HG02970 (cell line): ENCODE measurements at regions not wholly inside any gene's neighbourhood (a gene's known extent, or its start where the extent isn't known, plus 50 kb on each side); places are given as distances from the start of the nearest gene placed in this dataset.
"Not testable (repeated sequence)": the region's sequence is repeated elsewhere in the genome, so short reads cannot be mapped to it uniquely, and the experiment has no call there.

Experiments
- ATAC-seq: cut with Tn5 transposase; IDR thresholded peaks from one replicate; pipeline ENCODE4 v1.9.1; 2021; ENCODE audit warnings: mild to moderate bottlenecking, moderate library complexity, moderate number of reproducible peaks; ENCODE audit not compliant: unreplicated experiment, low FRiP score

DNA sequence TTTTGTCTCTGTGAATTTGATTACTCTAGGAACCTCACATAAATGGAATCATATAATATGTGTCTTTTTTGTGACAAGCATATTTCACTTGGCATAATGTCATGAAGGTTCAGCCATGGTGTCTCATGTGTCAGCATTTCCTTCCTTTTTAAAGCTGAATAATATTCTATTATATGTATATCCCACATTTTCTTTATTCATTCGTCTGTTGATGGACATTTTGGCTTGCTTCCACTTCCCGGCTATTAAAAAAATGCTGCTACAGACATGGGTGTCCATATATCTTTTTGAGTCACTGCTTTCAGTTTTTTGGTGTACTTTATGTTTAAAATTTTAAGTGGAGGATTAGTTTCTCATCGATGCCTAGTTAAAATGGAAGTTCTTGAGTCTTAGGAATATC lies 59.8 kb upstream of the C5orf63 start:
- ATAC-seq, result no peak

DNA sequence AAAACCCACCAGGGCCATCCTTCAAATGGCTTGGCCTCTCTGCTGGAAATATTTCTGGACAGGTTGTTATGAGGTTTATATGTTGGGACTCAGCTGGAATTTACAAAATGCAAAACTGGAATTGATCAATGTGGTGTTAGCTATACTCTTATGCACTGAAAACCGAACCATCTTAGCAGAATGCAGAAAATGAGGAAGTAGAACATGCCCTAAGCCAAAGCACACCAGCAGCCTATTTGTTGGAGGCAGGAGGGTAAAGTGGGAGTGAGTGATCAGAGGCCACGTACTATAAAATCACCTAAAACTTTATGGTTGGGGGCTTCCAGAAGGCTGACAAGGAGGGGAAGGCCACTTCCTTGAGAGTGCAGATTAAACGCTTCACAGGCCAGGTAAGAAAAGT lies 63.6 kb upstream of the C5orf63 start:
- no peak for ATAC-seq

DNA sequence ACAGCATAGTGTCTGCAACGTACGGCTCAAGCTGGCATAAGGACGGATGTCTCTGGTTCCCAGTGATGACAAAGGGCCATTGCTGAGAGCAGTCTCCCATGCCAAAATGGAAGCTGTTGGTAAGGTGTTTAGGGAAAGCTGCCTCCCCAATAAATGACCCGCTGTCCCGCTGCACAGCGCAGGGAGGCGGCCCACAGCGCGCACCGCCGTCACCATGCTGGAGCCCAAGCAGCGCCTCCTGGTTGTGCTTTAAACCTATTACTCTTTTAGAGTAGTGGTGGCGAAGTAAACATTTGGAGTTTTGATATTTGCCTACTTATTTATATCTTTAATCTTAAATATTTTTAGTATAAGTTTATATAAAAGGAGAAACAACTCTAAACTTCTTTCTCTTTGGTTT lies 70.4 kb upstream of the C5orf63 start:
- ATAC-seq, result no peak

DNA sequence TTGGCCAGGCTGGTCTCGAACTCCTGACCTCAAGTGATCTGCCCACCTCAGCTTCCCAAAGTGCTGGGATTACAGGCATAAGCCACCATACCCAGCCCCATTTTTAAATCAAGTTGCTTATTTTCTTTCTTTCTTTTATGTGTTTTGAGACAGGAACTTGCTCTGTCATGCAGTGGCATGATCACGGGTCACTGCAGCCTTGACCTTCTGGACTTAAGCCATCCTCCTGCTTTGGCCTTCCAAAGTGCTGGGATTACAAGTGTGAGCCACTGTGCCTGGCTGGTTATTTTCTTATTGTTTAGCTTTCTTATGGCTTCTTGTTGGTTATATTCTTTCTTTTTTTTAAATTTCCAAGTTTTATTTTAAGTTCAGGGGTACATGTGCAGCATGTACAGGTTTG lies 79.7 kb upstream of the C5orf63 start:
- ATAC-seq, result no peak

DNA sequence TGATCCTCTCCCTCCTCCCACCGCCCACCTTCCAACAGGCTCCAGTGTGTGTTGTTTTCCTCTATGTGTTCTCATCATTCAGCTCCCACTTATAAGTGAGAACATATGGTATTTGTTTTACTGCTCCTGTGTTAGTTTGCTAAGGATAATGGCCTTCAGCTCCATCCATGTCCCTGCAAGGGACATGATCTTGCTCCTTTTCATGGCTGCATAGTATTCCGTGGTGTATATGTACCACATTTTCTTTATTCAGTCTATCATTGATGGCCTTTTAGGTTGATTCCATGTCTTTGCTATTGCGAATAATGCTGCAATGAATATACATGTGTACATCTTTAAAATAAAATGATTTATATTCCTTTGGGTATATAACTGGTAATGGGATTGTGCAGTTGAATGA lies 80.2 kb upstream of the C5orf63 start:
- ATAC-seq, result no peak

DNA sequence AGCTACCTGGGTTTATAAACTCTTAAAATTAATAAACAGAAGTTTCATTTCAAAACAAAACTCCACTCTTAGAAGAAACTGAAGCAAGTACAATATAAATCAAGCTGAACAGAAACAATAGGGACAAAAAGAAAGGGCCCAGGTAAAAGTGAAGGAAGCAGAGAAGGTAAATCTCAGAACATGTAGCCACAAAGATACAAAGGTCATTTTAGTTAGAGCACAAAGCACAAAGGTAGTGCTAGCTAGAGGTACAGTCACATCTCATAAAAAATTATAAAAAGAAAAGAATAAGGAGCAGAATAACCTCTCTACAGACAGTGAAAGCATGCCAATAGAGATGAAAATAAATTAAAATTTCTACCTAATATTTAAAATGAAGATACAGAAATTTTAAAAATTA lies 90.4 kb upstream of the C5orf63 start:
- ATAC-seq, result no peak

DNA sequence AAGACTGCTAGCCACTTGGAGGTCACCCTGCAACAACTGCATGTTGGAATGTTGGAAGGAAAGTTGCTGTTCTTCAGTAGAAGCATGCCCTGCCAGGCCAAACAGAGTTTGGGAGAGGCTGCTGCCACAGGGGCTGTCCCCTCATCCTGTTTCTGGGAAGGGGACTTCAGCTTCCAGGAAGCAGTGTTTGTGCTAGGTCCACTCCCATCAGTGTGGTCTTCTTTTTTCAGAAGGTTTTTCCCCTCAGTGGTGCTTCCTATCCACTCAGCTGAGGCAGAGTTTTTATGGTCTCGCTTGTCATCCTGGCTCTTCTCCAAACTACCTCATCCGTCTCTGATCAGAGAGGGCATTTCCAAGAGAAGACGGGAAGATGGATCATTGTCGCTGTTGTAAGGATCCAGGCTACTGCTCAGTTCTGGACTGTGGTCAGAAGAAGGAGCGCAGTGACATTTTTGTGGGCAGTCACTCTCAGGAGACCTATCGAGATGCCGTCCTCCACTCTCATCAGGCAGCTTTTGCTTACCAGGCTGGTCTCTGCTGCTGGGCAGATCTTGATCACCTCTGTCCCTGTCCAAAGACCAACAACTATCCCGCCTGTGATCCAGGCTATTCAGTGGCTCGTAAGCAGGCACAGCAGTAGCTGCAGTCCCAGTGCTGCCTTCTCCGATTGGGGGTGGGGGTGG lies 97.8 kb upstream of the C5orf63 start:
- no peak for ATAC-seq

DNA sequence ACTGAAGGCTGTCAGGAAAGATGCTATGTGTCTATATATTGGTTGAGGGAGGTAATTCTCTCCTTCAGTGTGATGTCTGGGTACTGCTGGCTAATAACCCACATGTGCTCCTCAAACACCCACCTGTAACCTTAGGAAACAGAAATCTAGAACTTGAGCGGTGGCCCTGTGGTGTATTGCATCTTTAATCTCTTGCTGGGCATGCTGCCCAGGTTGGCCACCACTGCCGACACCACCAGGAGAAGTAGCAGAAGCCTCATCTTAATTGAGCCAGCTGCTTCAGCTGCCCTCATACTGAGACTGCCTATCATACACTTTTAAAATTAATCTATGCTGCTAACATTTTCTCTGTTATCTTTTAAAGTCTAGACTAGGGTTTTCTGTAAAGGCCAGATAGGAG lies 103.5 kb upstream of the C5orf63 start:
- no peak for ATAC-seq

DNA sequence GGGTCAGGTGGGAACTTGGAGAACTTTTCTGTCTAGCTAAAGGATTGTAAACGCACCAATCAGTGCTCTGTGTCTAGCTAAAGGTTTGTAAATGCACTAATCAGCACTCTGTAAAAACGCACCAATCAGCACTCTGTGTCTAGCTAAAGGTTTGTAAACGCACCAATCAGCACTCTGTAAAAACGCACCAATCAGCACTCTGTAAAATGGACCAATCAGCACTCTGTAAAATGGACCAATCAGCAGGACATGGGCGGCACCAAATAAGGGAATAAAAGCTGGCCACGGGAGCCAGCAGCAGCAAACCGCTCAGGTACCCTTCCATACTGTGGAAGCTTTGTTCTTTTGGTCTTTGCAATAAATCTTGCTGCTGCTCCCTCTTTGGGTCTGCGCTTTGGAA lies 108.0 kb upstream of the MEGF10 start:
- not testable (repeated sequence) for ATAC-seq

DNA sequence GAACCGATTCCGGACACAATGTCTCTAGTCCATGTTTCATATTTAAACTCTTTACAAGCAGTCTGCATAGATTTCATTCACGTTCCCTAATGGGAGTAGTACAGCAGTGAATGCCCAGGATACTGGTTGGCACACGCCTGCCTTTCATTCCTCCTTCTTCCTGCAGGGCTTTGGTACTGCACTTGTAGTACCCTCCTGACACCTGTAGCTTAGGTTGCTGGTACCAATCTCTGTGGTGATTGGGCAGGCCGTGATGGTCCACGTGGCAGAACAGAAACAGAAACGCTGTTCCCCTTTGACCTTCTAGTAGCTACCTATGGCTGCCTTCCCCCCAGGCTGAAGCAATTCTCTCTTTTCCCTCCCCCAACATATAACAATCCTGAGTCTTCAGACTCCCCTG lies 107.3 kb upstream of the MEGF10 start:
- no peak for ATAC-seq

DNA sequence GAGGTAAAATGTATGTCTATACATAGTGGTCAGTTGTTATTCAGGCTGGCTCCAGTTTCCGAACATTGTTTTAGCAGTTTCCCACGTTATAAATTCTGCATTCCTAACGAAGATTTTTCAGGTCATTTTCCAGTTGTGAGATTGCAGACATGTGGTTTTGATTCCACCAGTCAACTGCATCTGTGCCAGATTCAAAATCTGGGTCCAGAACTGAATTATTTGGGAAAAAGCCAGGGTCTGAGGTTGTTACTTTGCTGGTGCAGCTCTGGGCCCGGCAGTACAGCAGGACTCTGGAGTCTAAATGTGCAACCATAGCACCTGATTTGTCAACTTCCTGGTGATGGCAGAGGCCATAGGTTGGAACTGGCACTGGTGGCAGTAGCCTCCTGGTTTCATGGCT lies 105.7 kb upstream of the MEGF10 start:
- ATAC-seq, result no peak

DNA sequence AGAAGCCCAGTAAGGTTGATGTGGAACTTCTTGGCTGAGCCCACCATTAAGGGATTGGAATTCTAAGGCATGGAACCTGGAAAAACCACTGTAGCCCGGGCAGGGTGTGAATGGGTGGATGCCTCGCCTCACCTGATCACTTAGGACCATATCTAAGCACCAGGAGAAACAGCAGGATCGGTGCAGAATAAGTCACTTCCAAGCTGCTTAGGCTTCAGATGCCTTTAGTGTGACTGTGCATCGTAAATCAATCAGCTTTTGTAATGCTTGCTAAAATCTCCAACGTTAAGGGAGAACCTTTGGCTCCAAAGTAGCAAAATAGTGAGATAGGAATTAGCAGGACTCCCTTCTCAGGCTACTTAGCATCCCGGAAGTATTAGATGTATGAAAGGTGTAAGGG lies 103.9 kb upstream of the MEGF10 start:
- ATAC-seq, result no peak

DNA sequence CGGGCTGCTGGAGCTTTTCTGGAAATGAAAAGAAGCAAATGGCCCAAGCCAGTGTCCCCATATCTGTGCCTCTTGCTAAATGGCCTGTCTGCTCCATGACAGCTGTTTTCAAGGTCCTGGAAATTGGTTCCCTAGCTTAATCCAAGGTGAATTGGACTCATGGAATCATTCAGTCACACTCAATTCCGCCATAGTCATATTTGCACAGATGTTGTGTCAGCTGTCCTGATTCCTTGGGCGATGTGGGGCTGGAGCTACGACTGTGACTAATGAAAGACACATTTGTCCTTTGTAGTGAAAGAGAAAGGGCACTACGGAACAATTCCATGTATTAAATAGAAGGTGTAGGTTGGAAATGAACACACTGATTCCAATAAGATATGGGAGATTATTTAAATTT lies 102.9 kb upstream of the MEGF10 start:
- no peak for ATAC-seq

DNA sequence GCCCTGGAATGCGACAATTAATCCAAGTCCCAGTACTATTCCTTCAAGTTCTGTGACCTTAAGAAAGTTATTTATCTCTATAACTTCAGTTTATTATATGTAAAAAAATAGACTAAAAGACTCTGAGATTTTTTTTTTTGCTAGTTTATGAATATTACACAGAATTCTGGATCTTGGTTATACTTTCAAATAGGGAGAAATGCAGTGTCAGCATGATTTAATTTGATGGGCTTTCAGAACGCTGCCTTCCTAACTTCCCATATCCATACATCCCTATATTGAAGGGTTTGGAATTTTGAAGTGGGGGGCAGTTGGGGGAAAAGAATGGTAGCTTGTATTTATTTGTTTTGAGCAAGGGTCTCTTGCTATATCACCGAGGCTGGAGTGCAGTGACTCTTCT lies 98.4 kb upstream of the MEGF10 start:
- ATAC-seq, result no peak

DNA sequence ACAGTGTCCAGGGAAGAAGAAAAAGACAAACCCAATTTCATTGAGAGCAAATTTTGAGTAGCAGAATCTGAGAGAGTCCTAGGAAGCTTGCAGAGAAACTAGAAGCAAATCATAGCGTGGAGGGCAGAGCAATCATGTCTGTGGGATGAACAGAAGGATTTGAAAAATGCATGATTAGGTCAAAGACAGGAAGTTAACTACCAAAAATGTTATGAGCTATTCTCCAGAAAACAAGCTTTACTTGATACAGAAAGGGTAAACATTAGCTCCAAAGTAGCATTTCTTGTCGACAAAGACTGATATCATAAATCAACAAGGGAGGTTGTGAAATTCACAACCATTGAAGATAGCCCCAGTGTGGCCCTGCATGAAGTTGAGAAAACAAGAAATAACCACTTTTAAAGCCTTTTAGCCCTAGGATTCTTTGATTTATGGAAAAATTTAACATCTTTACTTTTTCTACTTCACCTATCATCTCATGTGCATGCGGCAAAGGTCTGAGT lies 97.7 kb upstream of the MEGF10 start:
- no peak for ATAC-seq

DNA sequence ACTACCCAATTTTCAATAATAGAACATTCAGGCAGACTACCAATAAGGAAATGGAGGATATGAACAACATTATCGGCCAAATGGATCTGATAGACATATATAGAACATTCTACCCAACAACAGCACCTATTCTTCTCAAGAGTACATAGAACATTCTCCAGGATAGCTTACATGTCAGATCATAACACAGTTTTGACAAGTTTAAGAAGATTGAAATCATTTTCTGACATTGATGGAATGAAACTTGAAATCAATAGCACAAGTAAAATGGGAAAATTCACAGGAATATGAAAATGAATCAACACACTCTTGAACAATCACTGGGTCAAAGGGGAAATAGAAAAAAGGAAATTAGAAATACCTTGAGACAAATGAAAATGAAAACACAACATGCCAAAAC lies 94.6 kb upstream of the MEGF10 start:
- ATAC-seq, result no peak

DNA sequence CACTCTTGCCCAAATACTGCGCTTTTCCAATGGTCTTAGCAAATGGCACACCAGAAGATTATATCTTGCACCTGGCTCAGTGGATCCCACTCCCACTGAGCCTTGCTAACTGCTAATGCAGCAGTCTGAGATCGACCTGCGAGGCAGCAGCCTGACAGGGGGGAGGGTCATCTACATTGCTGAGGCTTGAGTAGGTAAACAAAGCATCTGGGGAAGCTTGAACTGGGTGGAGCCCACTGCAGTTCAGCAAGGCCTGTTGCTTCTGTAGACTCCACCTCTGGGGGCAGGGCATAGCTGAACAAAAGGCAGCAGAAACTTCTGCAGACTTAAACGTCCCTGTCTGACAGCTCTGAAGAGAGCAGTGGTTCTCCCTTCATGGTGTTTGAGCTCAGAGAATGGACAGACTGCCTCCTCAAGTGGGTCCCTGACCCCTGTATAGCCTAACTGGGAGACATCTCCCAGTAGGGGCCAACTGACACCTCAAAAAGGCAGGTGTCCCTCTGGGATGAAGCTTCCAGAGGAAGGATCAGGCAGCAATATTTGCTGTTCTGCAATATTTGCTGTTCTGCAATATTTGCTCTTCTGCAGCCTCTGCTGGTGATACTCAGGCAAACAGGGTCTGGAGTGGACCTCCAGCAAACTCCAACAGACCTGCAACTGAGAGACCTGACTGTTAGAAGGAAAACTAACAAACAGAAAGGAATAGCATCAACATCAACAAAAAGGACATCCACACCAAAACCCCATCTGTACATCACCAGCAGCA lies 93.0 kb upstream of the MEGF10 start:
- not testable (repeated sequence) for ATAC-seq

DNA sequence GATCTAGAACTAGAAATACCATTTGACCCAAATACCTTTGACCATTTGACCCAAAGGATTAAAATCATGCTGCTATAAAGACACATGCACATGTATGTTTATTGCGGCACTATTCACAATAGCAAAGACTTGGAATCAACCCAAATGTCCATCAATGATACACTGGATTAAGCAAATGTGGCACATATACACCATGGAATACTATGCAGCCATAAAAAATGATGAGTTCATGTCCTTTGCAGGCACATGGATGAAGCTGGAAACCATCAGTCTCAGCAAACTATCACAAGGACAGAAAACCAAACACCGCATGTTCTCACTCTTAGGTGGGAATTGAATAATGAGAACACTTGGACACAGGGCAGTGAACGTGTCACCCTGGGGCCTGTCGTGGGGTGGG lies 87.9 kb upstream of the MEGF10 start:
- not testable (repeated sequence) for ATAC-seq

DNA sequence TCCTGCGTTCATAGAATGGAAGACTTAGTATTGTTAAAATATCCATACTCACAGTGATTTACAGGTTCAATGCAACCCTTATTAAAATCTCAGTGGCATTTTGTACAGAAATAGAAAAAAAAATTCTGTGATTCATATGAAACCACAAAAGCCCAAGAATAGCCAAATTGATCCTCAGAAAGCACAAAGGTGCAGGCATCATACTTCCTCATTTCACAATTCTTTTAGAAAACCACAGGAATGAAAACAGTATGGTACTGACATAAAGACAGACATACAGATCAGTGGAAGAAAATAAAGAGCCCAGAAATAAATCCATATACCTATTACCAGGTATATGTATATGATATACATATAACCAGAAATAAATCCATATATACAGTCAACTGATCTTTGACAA lies 86.8 kb upstream of the MEGF10 start:
- no peak for ATAC-seq

DNA sequence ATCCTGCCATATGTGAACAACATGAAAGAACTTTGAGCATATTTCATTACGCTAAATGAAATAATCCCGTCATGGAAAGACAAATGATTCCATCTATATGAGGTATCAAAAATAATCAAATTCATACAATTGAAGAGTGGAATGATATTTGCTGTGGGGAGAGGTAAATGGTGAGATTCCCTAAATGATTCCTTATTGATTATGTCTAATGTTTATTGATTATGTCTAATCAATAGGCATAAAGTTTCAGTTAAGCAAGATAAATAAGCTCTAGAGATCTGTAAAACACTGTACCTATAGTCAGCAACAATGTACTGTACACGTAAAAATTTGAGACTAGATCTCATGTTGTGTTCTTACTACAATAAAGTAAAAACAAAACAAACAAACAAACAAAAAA lies 85.4 kb upstream of the MEGF10 start:
- no peak for ATAC-seq

DNA sequence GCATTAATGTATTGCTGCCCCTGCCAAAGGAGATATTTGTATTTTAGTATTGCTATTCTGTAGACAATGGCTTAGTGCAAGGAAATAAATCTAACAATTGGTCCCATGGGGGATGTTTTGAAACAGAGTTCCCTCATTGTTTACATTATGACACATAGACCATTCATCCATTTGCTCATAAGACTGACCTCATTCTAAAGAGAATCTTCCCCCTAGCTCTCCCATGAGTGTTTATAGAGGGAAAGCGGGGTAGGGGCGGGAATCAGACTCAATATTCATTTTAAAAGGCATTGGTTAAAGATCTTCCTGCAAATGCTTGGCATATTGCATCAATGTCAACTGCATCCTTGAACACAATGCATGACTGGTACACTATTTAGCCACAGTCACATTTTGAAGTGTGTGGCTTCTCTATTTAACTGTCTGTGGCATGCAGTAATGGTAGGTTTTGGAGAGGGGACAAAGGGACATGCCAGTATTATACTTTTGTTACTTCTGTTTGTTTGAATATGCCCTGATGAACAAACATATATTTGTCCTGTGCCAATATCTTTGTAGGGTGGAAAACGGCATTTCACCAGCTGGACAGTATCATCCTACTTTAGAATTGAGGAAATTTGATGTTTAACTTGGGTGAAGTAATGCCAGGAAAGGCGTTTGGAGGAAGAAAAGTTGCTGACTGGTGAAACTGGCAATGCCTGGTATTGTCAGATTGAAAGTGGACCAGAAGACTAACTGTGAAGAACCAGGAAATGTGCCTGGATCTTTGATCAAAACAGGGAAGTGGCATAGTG lies 84.1 kb upstream of the MEGF10 start:
- ATAC-seq, result no peak
